Trophoblast cell (in vitro differentiated cells and primary cell): ENCODE measurements at regions not wholly inside any gene's neighbourhood (a gene's known extent, or its start where the extent isn't known, plus 50 kb on each side); places are given as distances from the start of the nearest gene placed in this dataset.
"Not testable (repeated sequence)": the region's sequence is repeated elsewhere in the genome, so short reads cannot be mapped to it uniquely, and the experiment has no call there.

ENCODE experiments used
- DNase-seq, 2 donors: peaks; one replicate each; pipeline ENCODE4 v3.0.0-alpha.2; 2016
- H2AFZ ChIP-seq: 2 replicates; pipeline ENCODE4 v1.6.1; 2013; ENCODE audit warnings: low read length, moderate library complexity, mild to moderate bottlenecking; ENCODE audit not compliant: insufficient read depth, poor library complexity
- H2AK5ac ChIP-seq: 2 replicates; pipeline ENCODE4 v1.6.1; 2013; ENCODE audit warnings: mild to moderate bottlenecking, low read length
- H2BK120ac ChIP-seq: 2 replicates; pipeline ENCODE4 v1.6.1; 2013; ENCODE audit warnings: low read length, mild to moderate bottlenecking, moderate library complexity; ENCODE audit not compliant: insufficient read depth, poor library complexity
- H2BK12ac ChIP-seq: 2 replicates; pipeline ENCODE4 v1.6.1; 2013; ENCODE audit warnings: mild to moderate bottlenecking, low read length, moderate library complexity
- H2BK5ac ChIP-seq: 2 replicates; pipeline ENCODE4 v1.6.1; 2013; ENCODE audit warnings: low read length, low read depth, moderate library complexity, mild to moderate bottlenecking; ENCODE audit not compliant: poor library complexity
- H3K14ac ChIP-seq: 2 replicates; pipeline ENCODE4 v1.6.1; 2013; ENCODE audit warnings: mild to moderate bottlenecking, low read length
- H3K18ac ChIP-seq: 2 replicates; pipeline ENCODE4 v1.6.1; 2013; ENCODE audit warnings: mild to moderate bottlenecking, low read length
- H3K23ac ChIP-seq: 2 replicates; pipeline ENCODE4 v1.6.1; 2013; ENCODE audit warnings: low read length
- H3K27ac ChIP-seq: 2 replicates; pipeline ENCODE4 v1.5.1; 2013; ENCODE audit warnings: low read depth, mild to moderate bottlenecking, inconsistent platforms, low read length, moderate library complexity
- H3K27me3 ChIP-seq: 2 replicates; pipeline ENCODE4 v1.6.1; 2013; ENCODE audit warnings: inconsistent platforms, mild to moderate bottlenecking, low read length, moderate library complexity; ENCODE audit not compliant: insufficient read depth
- H3K36me3 ChIP-seq, 2 experiments: 1 replicate in 1 of 2; 2 replicates in 1 of 2; pipeline ENCODE4 v1.6.1; 2013; ENCODE audit warnings: low read length in 2 of 2, mild to moderate bottlenecking in 2 of 2, moderate library complexity in 1 of 2; ENCODE audit not compliant: insufficient read depth in 2 of 2, control insufficient read depth in 1 of 2
- H3K4ac ChIP-seq: 2 replicates; pipeline ENCODE4 v1.6.1; 2013; ENCODE audit warnings: low read depth, mild to moderate bottlenecking, low read length, moderate library complexity
- H3K4me1 ChIP-seq, 2 experiments: 1 replicate in 1 of 2; 2 replicates in 1 of 2; pipeline ENCODE4 v1.6.1; 2013; ENCODE audit warnings: low read length in 2 of 2, mild to moderate bottlenecking in 2 of 2, moderate library complexity in 1 of 2; ENCODE audit not compliant: insufficient read depth in 2 of 2, control insufficient read depth in 1 of 2
- H3K4me2 ChIP-seq: 2 replicates; pipeline ENCODE4 v1.6.1; 2013; ENCODE audit warnings: inconsistent platforms, mild to moderate bottlenecking, low read length, moderate library complexity
- H3K4me3 ChIP-seq: 2 replicates; pipeline ENCODE4 v1.5.1; 2013; ENCODE audit warnings: mild to moderate bottlenecking, low read depth, low read length, inconsistent platforms
- H3K79me1 ChIP-seq: one replicate; pipeline ENCODE4 v1.6.1; 2013; ENCODE audit warnings: low read length
- H3K79me2 ChIP-seq: 2 replicates; pipeline ENCODE4 v1.6.1; 2013; ENCODE audit warnings: low read length, mild to moderate bottlenecking; ENCODE audit not compliant: control insufficient read depth, insufficient read depth, poor library complexity
- H3K9ac ChIP-seq: 2 replicates; pipeline ENCODE4 v1.6.1; 2013; ENCODE audit warnings: mild to moderate bottlenecking, low read length
- H3K9me3 ChIP-seq: 2 replicates; pipeline ENCODE4 v1.6.1; 2013; ENCODE audit warnings: low read depth, mild to moderate bottlenecking, control low read depth, inconsistent platforms, low read length; ENCODE audit not compliant: insufficient read depth
- H4K12ac ChIP-seq: 2 replicates; pipeline ENCODE4 v1.6.1; 2013; ENCODE audit warnings: low read depth, mild to moderate bottlenecking, low read length, moderate library complexity
- H4K8ac ChIP-seq: 2 replicates; pipeline ENCODE4 v1.6.1; 2013; ENCODE audit warnings: low read depth, mild to moderate bottlenecking, low read length, moderate library complexity
- H4K91ac ChIP-seq: one replicate; pipeline ENCODE4 v1.6.1; 2013; ENCODE audit warnings: low read depth, mild to moderate bottlenecking, low read length, moderate library complexity
- WGBS: extraction: QIAGEN DNeasy Blood & Tissue Kit; methylation state at CpG from one replicate; pipeline ENCODE4 v1.1.7; 2013; ENCODE audit warnings: missing lambda C conversion rate; ENCODE audit not compliant: insufficient read length, insufficient coverage; ENCODE audit errors: extremely low coverage; 5-methylcytosine and 5-hydroxymethylcytosine counted together

DNA sequence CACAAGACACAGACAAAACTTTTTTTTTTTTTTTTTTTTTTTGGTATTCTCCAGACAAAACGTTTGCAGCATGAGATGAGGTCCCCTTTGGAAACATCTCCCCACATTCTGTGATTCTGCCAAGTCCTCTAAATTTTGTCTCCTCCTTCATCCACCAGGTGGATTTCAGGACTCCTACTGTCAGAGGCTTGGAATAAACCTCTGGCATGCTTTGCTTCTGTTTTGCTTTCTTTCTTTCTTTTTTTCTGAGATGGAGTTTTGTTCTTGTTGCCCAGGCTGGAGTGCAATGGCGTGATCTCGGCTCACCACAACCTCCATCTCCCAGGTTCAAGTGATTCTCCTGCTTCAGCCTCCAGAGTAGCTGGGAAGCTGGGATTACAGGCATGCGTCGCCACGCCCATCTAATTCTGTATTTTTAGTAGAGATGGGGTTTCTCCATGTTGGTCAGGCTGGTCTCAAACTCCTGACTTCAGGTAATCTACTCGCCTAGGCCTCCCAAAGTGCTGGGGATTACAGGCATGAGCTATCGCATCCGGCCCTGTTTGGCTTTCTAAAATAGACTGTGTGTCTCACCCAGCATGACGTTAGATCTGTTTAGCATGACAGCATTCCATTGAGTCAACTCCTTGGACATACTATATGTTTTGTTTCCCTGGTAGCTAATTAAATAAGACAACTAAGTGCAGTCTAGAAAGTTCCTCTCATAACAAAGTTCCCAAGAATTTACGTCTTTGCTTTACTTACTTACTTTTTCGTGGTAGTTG lies 142.5 kb downstream of the NPIPA7 start:
- H4K12ac ChIP-seq, H3K4me3 ChIP-seq, H3K14ac ChIP-seq, H3K79me1 ChIP-seq, DNase-seq, H4K8ac ChIP-seq, H3K4ac ChIP-seq, H2BK120ac ChIP-seq, H2AFZ ChIP-seq, H3K4me1 ChIP-seq, H3K79me2 ChIP-seq, H3K27me3 ChIP-seq, H3K18ac ChIP-seq, H2AK5ac ChIP-seq, H3K4me2 ChIP-seq, H3K36me3 ChIP-seq, H3K9ac ChIP-seq, H2BK12ac ChIP-seq, H2BK5ac ChIP-seq, H3K23ac ChIP-seq, H3K9me3 ChIP-seq, H3K27ac ChIP-seq, H4K91ac ChIP-seq: not testable (repeated sequence)
- no CpG with 5 or more reads among the region's 12 CpGs for WGBS

DNA sequence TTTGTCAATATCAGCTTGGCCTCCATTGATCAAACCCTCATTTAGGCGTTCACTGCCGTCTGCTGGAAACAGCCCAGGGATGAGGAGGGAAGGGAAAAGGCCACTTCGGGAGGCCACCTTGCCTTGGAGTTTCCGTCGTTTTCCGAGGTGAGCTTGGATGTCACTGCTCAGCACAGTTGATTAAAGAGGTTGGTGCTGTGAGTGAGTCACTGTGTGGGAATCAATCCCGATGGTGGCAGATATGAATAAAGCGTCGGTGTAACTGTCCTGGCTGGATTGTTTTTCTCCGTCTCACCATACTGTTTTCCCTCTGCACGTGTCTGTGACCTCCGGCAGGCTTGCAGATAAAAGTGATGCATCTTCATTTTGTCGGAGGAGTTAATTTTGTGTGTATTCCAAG lies 148.1 kb downstream of the NPIPA7 start:
- not testable (repeated sequence) for H2AFZ ChIP-seq, H3K27me3 ChIP-seq, H3K79me2 ChIP-seq, DNase-seq, H3K9me3 ChIP-seq, H3K27ac ChIP-seq, H3K4me1 ChIP-seq, H2BK5ac ChIP-seq, H2BK12ac ChIP-seq, H4K8ac ChIP-seq, H4K12ac ChIP-seq, H2AK5ac ChIP-seq, H2BK120ac ChIP-seq, H3K4ac ChIP-seq, H3K36me3 ChIP-seq, H4K91ac ChIP-seq, H3K4me3 ChIP-seq, H3K23ac ChIP-seq, H3K4me2 ChIP-seq, H3K18ac ChIP-seq, H3K79me1 ChIP-seq, H3K14ac ChIP-seq, H3K9ac ChIP-seq
- no CpG with 5 or more reads among the region's 13 CpGs for WGBS

DNA sequence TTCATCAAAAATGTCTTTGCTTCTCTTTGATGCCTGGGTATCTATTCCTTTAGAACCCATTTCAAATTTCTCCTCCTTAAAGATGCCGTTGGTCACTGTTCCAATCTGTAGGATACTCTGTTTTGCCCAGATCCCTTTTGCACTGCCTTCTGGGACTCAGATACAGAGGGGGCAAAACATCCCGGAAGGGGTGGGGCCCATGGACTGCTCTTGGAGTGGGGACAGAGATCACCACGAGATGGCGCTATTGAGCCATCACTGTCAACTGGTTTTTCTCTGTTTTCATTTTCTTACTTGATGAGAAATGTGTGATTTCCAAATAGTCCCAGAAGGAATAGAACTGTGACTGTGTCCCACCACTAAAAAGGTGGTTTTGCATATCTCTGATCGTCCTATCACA lies 151.8 kb downstream of the NPIPA7 start:
- not testable (repeated sequence) for H3K4me3 ChIP-seq, H3K18ac ChIP-seq, H4K91ac ChIP-seq, H2BK5ac ChIP-seq, DNase-seq, H2BK12ac ChIP-seq, H3K4ac ChIP-seq, H2AFZ ChIP-seq, H3K23ac ChIP-seq, H3K4me2 ChIP-seq, H3K9ac ChIP-seq, H3K27me3 ChIP-seq, H3K79me2 ChIP-seq, H2BK120ac ChIP-seq, H3K79me1 ChIP-seq, H3K27ac ChIP-seq, H3K4me1 ChIP-seq, H3K36me3 ChIP-seq, H2AK5ac ChIP-seq, H4K8ac ChIP-seq, H3K14ac ChIP-seq, H3K9me3 ChIP-seq, H4K12ac ChIP-seq
- no CpG with 5 or more reads among the region's 5 CpGs for WGBS

DNA sequence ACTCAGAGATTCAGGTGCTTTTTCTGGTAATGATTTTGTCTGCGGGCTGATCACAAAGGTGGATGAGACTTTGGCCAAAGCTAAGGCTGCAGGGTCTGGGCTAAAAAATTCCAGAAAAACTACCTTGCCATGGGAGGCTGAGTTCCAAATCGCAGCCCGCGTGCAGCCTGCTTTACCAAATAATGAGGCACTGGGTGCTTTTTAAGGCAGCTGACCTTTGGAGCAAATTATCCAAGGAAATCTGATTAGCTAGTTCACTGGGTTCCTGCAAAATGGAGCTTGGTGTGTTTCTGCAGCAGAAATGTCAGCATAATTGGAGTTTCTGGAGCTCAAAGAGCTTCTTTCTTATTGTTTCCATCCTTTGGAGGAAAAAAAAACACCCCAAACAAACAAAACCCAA lies 156.6 kb downstream of the NPIPA7 start:
- not testable (repeated sequence) for H3K27ac ChIP-seq, H2BK5ac ChIP-seq, H3K4ac ChIP-seq, H2AK5ac ChIP-seq, H3K4me1 ChIP-seq, H2AFZ ChIP-seq, H3K4me2 ChIP-seq, H4K8ac ChIP-seq, H3K9ac ChIP-seq, H3K18ac ChIP-seq, H3K79me2 ChIP-seq, H3K4me3 ChIP-seq, H2BK12ac ChIP-seq, H3K36me3 ChIP-seq, H3K27me3 ChIP-seq, H3K79me1 ChIP-seq, H3K14ac ChIP-seq, DNase-seq, H4K91ac ChIP-seq, H2BK120ac ChIP-seq, H3K23ac ChIP-seq, H3K9me3 ChIP-seq, H4K12ac ChIP-seq
- no CpG with 5 or more reads among the region's 4 CpGs for WGBS
